ACHN (cell line): ENCODE measurements at regions not wholly inside any gene's neighbourhood (a gene's known extent, or its start where the extent isn't known, plus 50 kb on each side); places are given as distances from the start of the nearest gene placed in this dataset.

ENCODE experiments used
- DNase-seq: peaks from one replicate; pipeline ENCODE4 v3.0.0-alpha.2; 2015
- in situ Hi-C: cut with HindIII; loops from 2 replicates; pipeline ENCODE4 v1.10.0; 2017; ENCODE audit warnings: low sequenced_read_pairs, low pct_ligation_motif_present, low pct_unique_long_range_greater_than_20kb

GRCh38 chr2:6017736-6018286, 325.6 kb downstream of the SOX11 start:
- in situ Hi-C loops, result no loop called here
- no peak for DNase-seq

- in situ Hi-C loops, result no loop called here
- no peak for DNase-seq
Measured at GRCh38 chr2:6024229-6024628, 332.0 kb downstream of the SOX11 start.

- in situ Hi-C loops, result no loop called here
- DNase-seq, result no peak
Measured at GRCh38 chr2:6024784-6025183, 332.6 kb downstream of the SOX11 start.

GRCh38 chr2:6025391-6025790, 333.2 kb downstream of the SOX11 start:
- in situ Hi-C loops, result no loop called here
- no peak for DNase-seq

GRCh38 chr2:6027066-6027465, 334.9 kb downstream of the SOX11 start:
- in situ Hi-C loops, result no loop called here
- DNase-seq, result no peak

- no peak for DNase-seq
- in situ Hi-C loops, result no loop called here
Measured at GRCh38 chr2:6031200-6031867, 339.1 kb downstream of the SOX11 start.

- in situ Hi-C loops, result no loop called here
- DNase-seq, result no peak
Measured at GRCh38 chr2:6036211-6036610, 344.0 kb downstream of the SOX11 start.

GRCh38 chr2:6043238-6043637, 351.1 kb downstream of the SOX11 start:
- in situ Hi-C loops, result no loop called here
- no peak for DNase-seq

GRCh38 chr2:6052649-6053048, 360.5 kb downstream of the SOX11 start:
- DNase-seq, result no peak
- in situ Hi-C loops, result no loop called here

- in situ Hi-C loops, result no loop called here
- no peak for DNase-seq
Measured at GRCh38 chr2:6053743-6054142, 361.6 kb downstream of the SOX11 start.

- no peak for DNase-seq
- in situ Hi-C loops, result no loop called here
Measured at GRCh38 chr2:6054161-6054671, 362.0 kb downstream of the SOX11 start.

- no peak for DNase-seq
- in situ Hi-C loops, result no loop called here
Measured at GRCh38 chr2:6060992-6061663, 368.9 kb downstream of the SOX11 start.

- no peak for DNase-seq
- in situ Hi-C loops, result no loop called here
Measured at GRCh38 chr2:6064757-6065156, 372.6 kb downstream of the SOX11 start.

GRCh38 chr2:6065703-6066102, 373.5 kb downstream of the SOX11 start:
- no peak for DNase-seq
- in situ Hi-C loops, result no loop called here

- in situ Hi-C loops, result no loop called here
- DNase-seq, result no peak
Measured at GRCh38 chr2:6067089-6067488, 374.9 kb downstream of the SOX11 start.

- DNase-seq, result no peak
- in situ Hi-C loops, result no loop called here
Measured at GRCh38 chr2:6067806-6068205, 375.6 kb downstream of the SOX11 start.

GRCh38 chr2:6068429-6068828, 376.2 kb downstream of the SOX11 start:
- in situ Hi-C loops, result no loop called here
- no peak for DNase-seq

- DNase-seq, result no peak
- in situ Hi-C loops, result no loop called here
Measured at GRCh38 chr2:6069381-6069780, 377.2 kb downstream of the SOX11 start.

- DNase-seq, result no peak
Measured at GRCh38 chr2:6071519-6071918, 379.3 kb downstream of the SOX11 start.

GRCh38 chr2:6072276-6072675, 380.1 kb downstream of the SOX11 start:
- in situ Hi-C loops, result no loop called here
- DNase-seq, result no peak

More at GRCh38 chr2:6071519-6071918, 379.3 kb downstream of the SOX11 start:
- in situ Hi-C loops, result no loop called here
